ENCODE measurements at regions not wholly inside any gene's neighbourhood (a gene's known extent, or its start where the extent isn't known, plus 50 kb on each side); places are given as distances from the start of the nearest gene placed in this dataset.
A peak's percentile ranks its signal among the peaks of the same experiment; 100 is the strongest.
"Not testable (repeated sequence)": the region's sequence is repeated elsewhere in the genome, so short reads cannot be mapped to it uniquely, and the experiment has no call there.

GRCh38 chr4:115459301-115459700, 345.9 kb upstream of the NDST4 start:
- not testable (repeated sequence) for H3K4me1 ChIP-seq (ENCODE audit: control insufficient read depth, insufficient read depth, low read depth, low read length); DNase-seq; H2AFZ ChIP-seq (ENCODE audit: low read depth, low read length); H3K36me3 ChIP-seq (ENCODE audit: control insufficient read depth in 1 of 2, insufficient read depth in 2 of 2, low read depth in 1 of 2, low read length in 2 of 2); H3K23ac ChIP-seq (ENCODE audit: low read length in 2 of 2); H2BK120ac ChIP-seq (ENCODE audit: low read depth, low read length); H3K27ac ChIP-seq (ENCODE audit: low read length, poor library complexity, severe bottlenecking); H2AK5ac ChIP-seq (ENCODE audit: low read length, severe bottlenecking); H3K14ac ChIP-seq (ENCODE audit: low read length in 2 of 2); H3K18ac ChIP-seq (ENCODE audit: low read depth in 1 of 2, low read length in 2 of 2); H3K9ac ChIP-seq (ENCODE audit: low read length); H2BK5ac ChIP-seq (ENCODE audit: low read depth, low read length, poor library complexity, severe bottlenecking); H2BK12ac ChIP-seq (ENCODE audit: low read length in 2 of 2); H4K91ac ChIP-seq (ENCODE audit: low read length); H3K4ac ChIP-seq (ENCODE audit: low read depth in 1 of 2, low read length in 2 of 2); H3K27me3 ChIP-seq (ENCODE audit: control insufficient read depth in 1 of 2, insufficient read depth in 1 of 2, low read length in 2 of 2); H3K4me2 ChIP-seq (ENCODE audit: low read length, poor library complexity, severe bottlenecking); H4K8ac ChIP-seq (ENCODE audit: low read length); H3K9me3 ChIP-seq (ENCODE audit: control insufficient read depth, low read length); H3K79me1 ChIP-seq (replicated peaks; ENCODE audit: low read length, poor library complexity, severe bottlenecking); H3K4me3 ChIP-seq (ENCODE audit: insufficient read depth in 1 of 2, low read depth in 1 of 2, low read length in 2 of 2)
- peak overlapping the region; percentile 67 for H2BK15ac ChIP-seq (ENCODE audit: low read depth, poor library complexity, severe bottlenecking)
- 76% methylated on average over 4 of the region's 4 CpGs for WGBS

GRCh38 chr4:115456231-115456630, 342.8 kb upstream of the NDST4 start:
- Histone ChIP-seq H2BK15ac (ENCODE audit: low read depth, poor library complexity, severe bottlenecking) (no peak overlapping the region), H3K4me1 (ENCODE audit: control insufficient read depth, insufficient read depth, low read depth, low read length) (no peaks in the 10 kb centered on the region), H3K27ac (ENCODE audit: low read length, poor library complexity, severe bottlenecking) (no peak overlapping the region), H2BK120ac (ENCODE audit: low read depth, low read length) (no peak overlapping the region), H3K9me3 (ENCODE audit: control insufficient read depth, low read length) (peaks cover 3% of the 10 kb centered on the region), H4K8ac (ENCODE audit: low read length) (no peak overlapping the region), H3K14ac (ENCODE audit: low read length in 2 of 2) (no peak overlapping the region), H3K4me2 (ENCODE audit: low read length, poor library complexity, severe bottlenecking) (no peak overlapping the region), H3K9ac (ENCODE audit: low read length) (no peak overlapping the region), H3K4ac (ENCODE audit: low read depth in 1 of 2, low read length in 2 of 2) (no peak overlapping the region), H2AK5ac (ENCODE audit: low read length, severe bottlenecking) (no peak overlapping the region), H3K18ac (ENCODE audit: low read depth in 1 of 2, low read length in 2 of 2) (no peak overlapping the region), H3K27me3 (ENCODE audit: control insufficient read depth in 1 of 2, insufficient read depth in 1 of 2, low read length in 2 of 2) (no peaks in the 10 kb centered on the region), H3K79me1 (replicated peaks; ENCODE audit: low read length, poor library complexity, severe bottlenecking) (no peaks in the 10 kb centered on the region), H3K4me3 (ENCODE audit: insufficient read depth in 1 of 2, low read depth in 1 of 2, low read length in 2 of 2) (no peak overlapping the region), H4K91ac (ENCODE audit: low read length) (no peak overlapping the region), H2BK5ac (ENCODE audit: low read depth, low read length, poor library complexity, severe bottlenecking) (no peak overlapping the region), H3K23ac (ENCODE audit: low read length in 2 of 2) (no peak overlapping the region), H2BK12ac (ENCODE audit: low read length in 2 of 2) (no peak overlapping the region), H2AFZ (ENCODE audit: low read depth, low read length) (no peak overlapping the region), H3K36me3 (ENCODE audit: control insufficient read depth in 1 of 2, insufficient read depth in 2 of 2, low read depth in 1 of 2, low read length in 2 of 2) (no peaks in the 10 kb centered on the region)
- no CpG with 5 or more reads among the region's 1 CpG for WGBS
- DNase-seq, result no peak

DNA sequence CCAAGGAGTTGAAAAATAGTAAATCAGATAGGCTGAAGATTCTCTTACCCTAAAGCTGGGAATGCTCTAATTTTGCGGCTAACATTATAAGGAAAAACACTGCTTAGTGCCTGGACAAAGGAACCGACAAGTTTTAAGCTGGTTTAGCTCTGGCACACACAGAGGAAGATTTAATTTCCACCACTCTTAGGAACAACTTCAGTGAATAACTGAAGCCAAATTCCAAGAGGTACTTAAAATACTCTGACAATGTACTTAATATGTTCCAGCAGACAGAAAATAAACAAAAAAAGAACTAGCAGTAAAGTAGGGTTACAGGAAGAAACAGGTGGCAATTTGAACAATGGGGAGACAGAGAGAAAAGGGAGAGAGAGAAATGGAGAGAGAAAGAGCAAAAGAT, 340.8 kb upstream of the NDST4 start:
- Histone ChIP-seq H3K23ac (ENCODE audit: low read length in 2 of 2) (no peak overlapping the region), H2AFZ (ENCODE audit: low read depth, low read length) (no peak overlapping the region), H2BK15ac (ENCODE audit: low read depth, poor library complexity, severe bottlenecking) (no peak overlapping the region), H2AK5ac (ENCODE audit: low read length, severe bottlenecking) (no peak overlapping the region), H3K9me3 (ENCODE audit: control insufficient read depth, low read length) (peaks cover 3% of the 10 kb centered on the region), H2BK5ac (ENCODE audit: low read depth, low read length, poor library complexity, severe bottlenecking) (no peak overlapping the region), H3K4me2 (ENCODE audit: low read length, poor library complexity, severe bottlenecking) (no peak overlapping the region), H3K18ac (ENCODE audit: low read depth in 1 of 2, low read length in 2 of 2) (no peak overlapping the region), H2BK12ac (ENCODE audit: low read length in 2 of 2) (no peak overlapping the region), H4K8ac (ENCODE audit: low read length) (no peak overlapping the region), H3K4me3 (ENCODE audit: insufficient read depth in 1 of 2, low read depth in 1 of 2, low read length in 2 of 2) (no peak overlapping the region), H3K4me1 (ENCODE audit: control insufficient read depth, insufficient read depth, low read depth, low read length) (no peaks in the 10 kb centered on the region), H3K27me3 (ENCODE audit: control insufficient read depth in 1 of 2, insufficient read depth in 1 of 2, low read length in 2 of 2) (no peaks in the 10 kb centered on the region), H3K79me1 (replicated peaks; ENCODE audit: low read length, poor library complexity, severe bottlenecking) (no peaks in the 10 kb centered on the region), H3K14ac (ENCODE audit: low read length in 2 of 2) (no peak overlapping the region), H3K36me3 (ENCODE audit: control insufficient read depth in 1 of 2, insufficient read depth in 2 of 2, low read depth in 1 of 2, low read length in 2 of 2) (no peaks in the 10 kb centered on the region), H2BK120ac (ENCODE audit: low read depth, low read length) (no peak overlapping the region), H3K9ac (ENCODE audit: low read length) (no peak overlapping the region), H3K4ac (ENCODE audit: low read depth in 1 of 2, low read length in 2 of 2) (no peak overlapping the region), H3K27ac (ENCODE audit: low read length, poor library complexity, severe bottlenecking) (no peak overlapping the region), H4K91ac (ENCODE audit: low read length) (no peak overlapping the region)
- DNase-seq, result peak; percentile 8
- 41% methylated on average over 2 of the region's 2 CpGs for WGBS

GRCh38 chr4:115453416-115453815, 340.0 kb upstream of the NDST4 start:
- Histone ChIP-seq H3K27me3 (ENCODE audit: control insufficient read depth in 1 of 2, insufficient read depth in 1 of 2, low read length in 2 of 2) (no peaks in the 10 kb centered on the region), H3K23ac (ENCODE audit: low read length in 2 of 2) (no peak overlapping the region), H3K9me3 (ENCODE audit: control insufficient read depth, low read length) (no peaks in the 10 kb centered on the region), H3K36me3 (ENCODE audit: control insufficient read depth in 1 of 2, insufficient read depth in 2 of 2, low read depth in 1 of 2, low read length in 2 of 2) (no peaks in the 10 kb centered on the region), H2BK12ac (ENCODE audit: low read length in 2 of 2) (no peak overlapping the region), H3K27ac (ENCODE audit: low read length, poor library complexity, severe bottlenecking) (peak overlapping the region; percentile 15), H3K4me1 (ENCODE audit: control insufficient read depth, insufficient read depth, low read depth, low read length) (no peaks in the 10 kb centered on the region), H2BK15ac (ENCODE audit: low read depth, poor library complexity, severe bottlenecking) (no peak overlapping the region), H3K9ac (ENCODE audit: low read length) (no peak overlapping the region), H2AK5ac (ENCODE audit: low read length, severe bottlenecking) (no peak overlapping the region), H2BK120ac (ENCODE audit: low read depth, low read length) (no peak overlapping the region), H2BK5ac (ENCODE audit: low read depth, low read length, poor library complexity, severe bottlenecking) (no peak overlapping the region), H4K8ac (ENCODE audit: low read length) (no peak overlapping the region), H3K14ac (ENCODE audit: low read length in 2 of 2) (no peak overlapping the region), H3K4me3 (ENCODE audit: insufficient read depth in 1 of 2, low read depth in 1 of 2, low read length in 2 of 2) (no peak overlapping the region), H3K4me2 (ENCODE audit: low read length, poor library complexity, severe bottlenecking) (no peak overlapping the region), H2AFZ (ENCODE audit: low read depth, low read length) (no peak overlapping the region), H3K79me1 (replicated peaks; ENCODE audit: low read length, poor library complexity, severe bottlenecking) (no peaks in the 10 kb centered on the region), H3K18ac (ENCODE audit: low read depth in 1 of 2, low read length in 2 of 2) (no peak overlapping the region), H3K4ac (ENCODE audit: low read depth in 1 of 2, low read length in 2 of 2) (no peak overlapping the region), H4K91ac (ENCODE audit: low read length) (no peak overlapping the region)
- DNase-seq, result peak; percentile 63
- WGBS, result no CpG with 5 or more reads among the region's 1 CpG
